ENCODE measurements at regions not wholly inside any gene's neighbourhood (a gene's known extent, or its start where the extent isn't known, plus 50 kb on each side); places are given as distances from the start of the nearest gene placed in this dataset.

GRCh38 chr5:136905571-136905970 lies 540.2 kb upstream of the TRPC7 start:
- H3K4me2 ChIP-seq (ENCODE audit: low read length), result no peak overlapping the region
- H3K27ac ChIP-seq (ENCODE audit: low read length), result no peak overlapping the region
- no peaks in the 10 kb centered on the region for H3K27me3 ChIP-seq (ENCODE audit: insufficient read depth, low read depth, low read length)
- no peaks in the 10 kb centered on the region for H3K36me3 ChIP-seq (ENCODE audit: insufficient read depth, low read length)
- no peaks in the 10 kb centered on the region for H3K9me3 ChIP-seq (ENCODE audit: low read length)
- no peaks in the 10 kb centered on the region for H4K20me1 ChIP-seq (ENCODE audit: insufficient read depth)
- TF ChIP-seq, protein P1, sequence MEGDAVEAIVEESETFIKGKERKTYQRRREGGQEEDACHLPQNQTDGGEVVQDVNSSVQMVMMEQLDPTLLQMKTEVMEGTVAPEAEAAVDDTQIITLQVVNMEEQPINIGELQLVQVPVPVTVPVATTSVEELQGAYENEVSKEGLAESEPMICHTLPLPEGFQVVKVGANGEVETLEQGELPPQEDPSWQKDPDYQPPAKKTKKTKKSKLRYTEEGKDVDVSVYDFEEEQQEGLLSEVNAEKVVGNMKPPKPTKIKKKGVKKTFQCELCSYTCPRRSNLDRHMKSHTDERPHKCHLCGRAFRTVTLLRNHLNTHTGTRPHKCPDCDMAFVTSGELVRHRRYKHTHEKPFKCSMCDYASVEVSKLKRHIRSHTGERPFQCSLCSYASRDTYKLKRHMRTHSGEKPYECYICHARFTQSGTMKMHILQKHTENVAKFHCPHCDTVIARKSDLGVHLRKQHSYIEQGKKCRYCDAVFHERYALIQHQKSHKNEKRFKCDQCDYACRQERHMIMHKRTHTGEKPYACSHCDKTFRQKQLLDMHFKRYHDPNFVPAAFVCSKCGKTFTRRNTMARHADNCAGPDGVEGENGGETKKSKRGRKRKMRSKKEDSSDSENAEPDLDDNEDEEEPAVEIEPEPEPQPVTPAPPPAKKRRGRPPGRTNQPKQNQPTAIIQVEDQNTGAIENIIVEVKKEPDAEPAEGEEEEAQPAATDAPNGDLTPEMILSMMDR (IDR thresholded peaks at IDR 0.05; ENCODE audit: poor library complexity, severe bottlenecking), result no peak
- TF ChIP-seq POLR2AphosphoS5 (IDR thresholded peaks at IDR 0.05), result no peak
- TF ChIP-seq MXI1 (conservative IDR thresholded peaks at IDR 0.05; ENCODE audit: poor library complexity, severe bottlenecking), result no peak
- no peak for TF ChIP-seq EP300 (conservative IDR thresholded peaks at IDR 0.05; ENCODE audit: poor library complexity, severe bottlenecking)
- no peak for TF ChIP-seq TAF1 (IDR thresholded peaks at IDR 0.05; ENCODE audit: low read depth)
- TF ChIP-seq, protein P2, sequence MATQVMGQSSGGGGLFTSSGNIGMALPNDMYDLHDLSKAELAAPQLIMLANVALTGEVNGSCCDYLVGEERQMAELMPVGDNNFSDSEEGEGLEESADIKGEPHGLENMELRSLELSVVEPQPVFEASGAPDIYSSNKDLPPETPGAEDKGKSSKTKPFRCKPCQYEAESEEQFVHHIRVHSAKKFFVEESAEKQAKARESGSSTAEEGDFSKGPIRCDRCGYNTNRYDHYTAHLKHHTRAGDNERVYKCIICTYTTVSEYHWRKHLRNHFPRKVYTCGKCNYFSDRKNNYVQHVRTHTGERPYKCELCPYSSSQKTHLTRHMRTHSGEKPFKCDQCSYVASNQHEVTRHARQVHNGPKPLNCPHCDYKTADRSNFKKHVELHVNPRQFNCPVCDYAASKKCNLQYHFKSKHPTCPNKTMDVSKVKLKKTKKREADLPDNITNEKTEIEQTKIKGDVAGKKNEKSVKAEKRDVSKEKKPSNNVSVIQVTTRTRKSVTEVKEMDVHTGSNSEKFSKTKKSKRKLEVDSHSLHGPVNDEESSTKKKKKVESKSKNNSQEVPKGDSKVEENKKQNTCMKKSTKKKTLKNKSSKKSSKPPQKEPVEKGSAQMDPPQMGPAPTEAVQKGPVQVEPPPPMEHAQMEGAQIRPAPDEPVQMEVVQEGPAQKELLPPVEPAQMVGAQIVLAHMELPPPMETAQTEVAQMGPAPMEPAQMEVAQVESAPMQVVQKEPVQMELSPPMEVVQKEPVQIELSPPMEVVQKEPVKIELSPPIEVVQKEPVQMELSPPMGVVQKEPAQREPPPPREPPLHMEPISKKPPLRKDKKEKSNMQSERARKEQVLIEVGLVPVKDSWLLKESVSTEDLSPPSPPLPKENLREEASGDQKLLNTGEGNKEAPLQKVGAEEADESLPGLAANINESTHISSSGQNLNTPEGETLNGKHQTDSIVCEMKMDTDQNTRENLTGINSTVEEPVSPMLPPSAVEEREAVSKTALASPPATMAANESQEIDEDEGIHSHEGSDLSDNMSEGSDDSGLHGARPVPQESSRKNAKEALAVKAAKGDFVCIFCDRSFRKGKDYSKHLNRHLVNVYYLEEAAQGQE (IDR thresholded peaks at IDR 0.05; ENCODE audit: borderline replicate concordance), result no peak
- TF ChIP-seq RAD21 (conservative IDR thresholded peaks at IDR 0.05), result no peak
- TF ChIP-seq EZH2 (IDR thresholded peaks at IDR 0.05; ENCODE audit: borderline replicate concordance, insufficient read depth, low read length, poor library complexity, severe bottlenecking), result no peak
- TF ChIP-seq SMC3 (conservative IDR thresholded peaks at IDR 0.05; ENCODE audit: poor library complexity), result no peak
- H3F3A ChIP-seq (ENCODE audit: insufficient read depth, low read length, poor library complexity, severe bottlenecking), result no peaks in the 10 kb centered on the region
- H3K79me2 ChIP-seq (replicated peaks; ENCODE audit: insufficient read depth, low read length), result no peaks in the 10 kb centered on the region
- H3K9me2 ChIP-seq (ENCODE audit: insufficient read depth, low read length), result no peaks in the 10 kb centered on the region
- H2AFZ ChIP-seq (ENCODE audit: low read depth, low read length), result no peak overlapping the region
- no peak overlapping the region for H3K4me3 ChIP-seq (ENCODE audit: low read length)
- H3K9ac ChIP-seq (ENCODE audit: low read length), result no peak overlapping the region

- TF ChIP-seq, protein P1 (IDR thresholded peaks at IDR 0.05; ENCODE audit: poor library complexity, severe bottlenecking), result no peak
- Histone ChIP-seq H3K9me2 (ENCODE audit: insufficient read depth, low read length) (no peaks in the 10 kb centered on the region), H3K36me3 (ENCODE audit: insufficient read depth, low read length) (no peaks in the 10 kb centered on the region), H2AFZ (ENCODE audit: low read depth, low read length) (no peak overlapping the region), H3F3A (ENCODE audit: insufficient read depth, low read length, poor library complexity, severe bottlenecking) (no peaks in the 10 kb centered on the region), H3K79me2 (replicated peaks; ENCODE audit: insufficient read depth, low read length) (no peaks in the 10 kb centered on the region), H3K9ac (ENCODE audit: low read length) (no peak overlapping the region), H3K4me3 (ENCODE audit: low read length) (no peak overlapping the region), H3K27ac (ENCODE audit: low read length) (no peak overlapping the region), H3K27me3 (ENCODE audit: insufficient read depth, low read depth, low read length) (no peaks in the 10 kb centered on the region), H3K4me2 (ENCODE audit: low read length) (no peak overlapping the region), H3K9me3 (ENCODE audit: low read length) (no peaks in the 10 kb centered on the region), H4K20me1 (ENCODE audit: insufficient read depth) (no peaks in the 10 kb centered on the region)
Measured at GRCh38 chr5:136894070-136894469, 528.7 kb upstream of the TRPC7 start.

Measured in neural cell (in vitro differentiated cells).